Kidney epithelial cell (primary cell): ENCODE measurements at regions not wholly inside any gene's neighbourhood (a gene's known extent, or its start where the extent isn't known, plus 50 kb on each side); places are given as distances from the start of the nearest gene placed in this dataset.

Source experiments
- DNase-seq: peaks from one replicate; pipeline ENCODE4 v3.0.0-alpha.2; 2010; ENCODE audit warnings: low read depth
- H3K27me3 ChIP-seq: 2 replicates; pipeline ENCODE4 v1.6.0; 2011; ENCODE audit warnings: low read length; ENCODE audit not compliant: control insufficient read depth, insufficient read depth
- H3K36me3 ChIP-seq: 2 replicates; pipeline ENCODE4 v1.5.1; 2011; ENCODE audit warnings: low read length; ENCODE audit not compliant: control insufficient read depth, insufficient read depth
- H3K4me3 ChIP-seq: 2 replicates; pipeline ENCODE4 v1.5.1; 2011; ENCODE audit warnings: low read depth, mild to moderate bottlenecking, control low read depth, low read length
- TF ChIP-seq, protein P1 (sequence below): IDR thresholded peaks from 2 replicates; pipeline ENCODE4 v1.5.1; 2011; ENCODE audit warnings: mild to moderate bottlenecking, moderate library complexity, low read length, control low read depth, inconsistent platforms; ENCODE audit not compliant: insufficient read depth, poor library complexity, severe bottlenecking

- TF ChIP-seq, protein P1, sequence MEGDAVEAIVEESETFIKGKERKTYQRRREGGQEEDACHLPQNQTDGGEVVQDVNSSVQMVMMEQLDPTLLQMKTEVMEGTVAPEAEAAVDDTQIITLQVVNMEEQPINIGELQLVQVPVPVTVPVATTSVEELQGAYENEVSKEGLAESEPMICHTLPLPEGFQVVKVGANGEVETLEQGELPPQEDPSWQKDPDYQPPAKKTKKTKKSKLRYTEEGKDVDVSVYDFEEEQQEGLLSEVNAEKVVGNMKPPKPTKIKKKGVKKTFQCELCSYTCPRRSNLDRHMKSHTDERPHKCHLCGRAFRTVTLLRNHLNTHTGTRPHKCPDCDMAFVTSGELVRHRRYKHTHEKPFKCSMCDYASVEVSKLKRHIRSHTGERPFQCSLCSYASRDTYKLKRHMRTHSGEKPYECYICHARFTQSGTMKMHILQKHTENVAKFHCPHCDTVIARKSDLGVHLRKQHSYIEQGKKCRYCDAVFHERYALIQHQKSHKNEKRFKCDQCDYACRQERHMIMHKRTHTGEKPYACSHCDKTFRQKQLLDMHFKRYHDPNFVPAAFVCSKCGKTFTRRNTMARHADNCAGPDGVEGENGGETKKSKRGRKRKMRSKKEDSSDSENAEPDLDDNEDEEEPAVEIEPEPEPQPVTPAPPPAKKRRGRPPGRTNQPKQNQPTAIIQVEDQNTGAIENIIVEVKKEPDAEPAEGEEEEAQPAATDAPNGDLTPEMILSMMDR = no peak
- Histone ChIP-seq H3K4me3 (no peak overlapping the region), H3K36me3 (no peaks in the 10 kb centered on the region), H3K27me3 (no peaks in the 10 kb centered on the region)
- no peak for DNase-seq
These were observed 1275.5 kb downstream of the ADGRL3 start for GRCh38 chr4:62475596-62475995.

DNA sequence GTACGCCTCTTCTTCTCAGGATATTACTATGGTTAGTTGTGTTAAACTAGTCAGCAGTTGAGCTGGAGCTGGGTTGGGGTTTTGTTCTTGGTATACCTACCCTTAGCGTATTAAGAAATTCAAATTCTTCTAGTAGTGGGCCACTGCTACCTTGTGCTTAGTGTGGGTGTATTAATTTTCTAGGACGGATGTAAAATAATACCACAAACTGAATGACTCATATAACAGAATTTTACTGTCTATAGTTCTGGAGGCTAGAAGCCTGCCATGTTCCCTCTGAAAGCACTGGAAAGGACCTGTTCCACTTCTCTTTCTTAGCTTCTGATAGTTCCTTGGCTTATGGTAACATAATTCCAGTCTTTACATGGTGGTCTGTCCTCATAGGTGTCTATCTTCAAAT lies 1274.7 kb downstream of the ADGRL3 start:
- no peak for DNase-seq
- Histone ChIP-seq H3K36me3 (no peaks in the 10 kb centered on the region), H3K27me3 (no peaks in the 10 kb centered on the region), H3K4me3 (no peak overlapping the region)
- TF ChIP-seq, protein P1 = no peak

DNA sequence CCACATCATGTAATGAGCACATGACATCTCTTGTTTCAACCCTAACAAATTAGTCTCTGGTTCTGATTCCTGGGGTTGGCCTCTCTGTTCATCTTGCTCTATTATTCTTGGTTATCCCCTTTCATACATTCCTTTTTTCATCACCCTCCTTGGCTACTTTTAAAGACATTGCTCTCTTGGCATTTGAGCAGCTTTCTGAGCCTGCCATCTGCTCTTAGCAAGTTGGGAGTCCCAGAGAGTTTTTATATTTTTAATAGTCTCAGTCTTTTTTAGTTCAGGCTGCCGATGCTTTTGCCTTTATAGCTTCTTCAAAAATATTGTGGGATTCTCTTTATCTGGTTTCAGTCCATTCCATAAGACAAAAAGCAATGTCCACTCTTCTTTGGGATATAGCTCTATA lies 1270.9 kb downstream of the ADGRL3 start:
- TF ChIP-seq, protein P1 = no peak
- DNase-seq = no peak
- H3K36me3 ChIP-seq = no peaks in the 10 kb centered on the region

GRCh38 chr4:62470421-62470983 lies 1270.4 kb downstream of the ADGRL3 start:
- Histone ChIP-seq H3K4me3 (no peak overlapping the region), H3K27me3 (no peaks in the 10 kb centered on the region), H3K36me3 (no peaks in the 10 kb centered on the region)
- no peak for DNase-seq
- TF ChIP-seq, protein P1 = no peak

More for the DNA sequence above, 1270.9 kb downstream of the ADGRL3 start:
- Histone ChIP-seq H3K4me3 (no peak overlapping the region), H3K27me3 (no peaks in the 10 kb centered on the region)

GRCh38 chr4:62470020-62470419 lies 1269.9 kb downstream of the ADGRL3 start:
- no peaks in the 10 kb centered on the region for H3K36me3 ChIP-seq

GRCh38 chr4:62461961-62462360 lies 1261.8 kb downstream of the ADGRL3 start:
- no peak for DNase-seq
- Histone ChIP-seq H3K27me3 (no peaks in the 10 kb centered on the region), H3K36me3 (no peaks in the 10 kb centered on the region), H3K4me3 (no peak overlapping the region)
- TF ChIP-seq, protein P1 = no peak

More at GRCh38 chr4:62470020-62470419, 1269.9 kb downstream of the ADGRL3 start:
- no peak overlapping the region for H3K4me3 ChIP-seq
- DNase-seq = no peak
- TF ChIP-seq, protein P1 = no peak
- no peaks in the 10 kb centered on the region for H3K27me3 ChIP-seq
